HUES64 (cell line): ENCODE measurements at regions not wholly inside any gene's neighbourhood (a gene's known extent, or its start where the extent isn't known, plus 50 kb on each side); places are given as distances from the start of the nearest gene placed in this dataset.
A peak's percentile ranks its signal among the peaks of the same experiment; 100 is the strongest.

Experiments used
- H3K27ac ChIP-seq: 2 replicates; pipeline ENCODE4 v1.7.0; 2013; ENCODE audit warnings: low read depth, low read length, inconsistent platforms
- H3K27me3 ChIP-seq: 2 replicates; pipeline ENCODE4 v1.6.1; 2013; ENCODE audit warnings: mild to moderate bottlenecking, low read length; ENCODE audit not compliant: insufficient read depth
- H3K36me3 ChIP-seq: 2 replicates; pipeline ENCODE4 v1.6.1; 2013; ENCODE audit warnings: mild to moderate bottlenecking, low read length; ENCODE audit not compliant: insufficient read depth
- H3K4me1 ChIP-seq: 2 replicates; pipeline ENCODE4 v1.6.1; 2013; ENCODE audit warnings: mild to moderate bottlenecking, low read length, moderate library complexity; ENCODE audit not compliant: insufficient read depth
- H3K4me3 ChIP-seq: 2 replicates; pipeline ENCODE4 v1.5.1; 2013; ENCODE audit warnings: mild to moderate bottlenecking, low read length, moderate library complexity
- H3K9ac ChIP-seq: 2 replicates; pipeline ENCODE4 v1.6.1; 2013; ENCODE audit warnings: mild to moderate bottlenecking, low read depth, low read length
- H3K9me3 ChIP-seq: 2 replicates; pipeline ENCODE4 v1.6.1; 2013; ENCODE audit warnings: low read depth, low read length; ENCODE audit not compliant: insufficient read depth
- WGBS: fragments of 150-250, 120-280 bp; methylation state at CpG from one replicate; pipeline ENCODE4 v1.1.7; 2013; ENCODE audit warnings: missing lambda C conversion rate; 5-methylcytosine and 5-hydroxymethylcytosine counted together

DNA sequence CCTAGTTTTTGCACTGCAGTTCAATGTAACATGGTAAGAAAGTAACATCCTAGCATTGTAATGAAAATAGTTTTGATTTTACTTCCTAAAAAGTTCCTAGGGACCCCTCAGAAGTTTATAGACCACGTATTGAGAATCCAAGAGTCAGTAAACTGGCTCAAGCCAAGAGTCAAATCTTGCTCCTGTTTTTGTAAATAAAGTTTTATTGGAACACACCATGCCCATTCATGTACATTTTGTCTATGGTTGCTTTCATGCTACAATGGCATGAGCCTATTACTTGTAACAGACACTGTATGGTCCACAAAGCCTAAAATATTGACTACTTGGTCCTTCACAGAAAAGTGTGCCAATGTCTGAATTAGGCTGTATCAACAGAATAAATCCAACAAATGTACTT lies 301.0 kb downstream of the LMO4 start:
- H3K9ac ChIP-seq, result no peak overlapping the region
- H3K4me1 ChIP-seq, result no peaks in the 10 kb centered on the region
- no peaks in the 10 kb centered on the region for H3K36me3 ChIP-seq
- no peak overlapping the region for H3K4me3 ChIP-seq
- H3K27me3 ChIP-seq, result no peaks in the 10 kb centered on the region
- no peak overlapping the region for H3K27ac ChIP-seq
- no peaks in the 10 kb centered on the region for H3K9me3 ChIP-seq
- WGBS, result 95% methylated on average over 1 of the region's 1 CpG

DNA sequence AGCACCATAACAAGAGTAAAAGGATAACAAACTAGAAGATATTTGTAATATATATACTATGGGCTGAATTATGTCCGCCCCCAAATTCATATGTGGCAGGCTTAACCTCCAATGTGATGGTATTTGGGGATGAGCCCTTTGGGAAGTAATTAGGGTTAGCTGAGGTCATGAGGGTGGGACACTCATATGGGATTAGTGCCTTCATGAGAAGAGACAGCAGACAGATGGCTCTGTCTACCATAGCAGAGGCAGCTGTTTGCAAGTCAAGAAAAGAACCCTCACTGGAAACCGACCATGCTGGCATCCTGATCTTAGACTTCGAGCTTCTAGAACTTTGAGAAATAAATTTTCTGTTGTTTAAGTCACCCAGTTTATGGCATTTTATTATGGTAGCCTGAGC lies 303.6 kb downstream of the LMO4 start:
- Histone ChIP-seq H3K27me3 (no peaks in the 10 kb centered on the region), H3K27ac (no peak overlapping the region), H3K4me1 (no peaks in the 10 kb centered on the region), H3K4me3 (no peak overlapping the region), H3K9me3 (peaks cover 15% of the 10 kb centered on the region), H3K36me3 (no peaks in the 10 kb centered on the region), H3K9ac (no peak overlapping the region)
- WGBS, result 91% methylated on average over 3 of the region's 3 CpGs

DNA sequence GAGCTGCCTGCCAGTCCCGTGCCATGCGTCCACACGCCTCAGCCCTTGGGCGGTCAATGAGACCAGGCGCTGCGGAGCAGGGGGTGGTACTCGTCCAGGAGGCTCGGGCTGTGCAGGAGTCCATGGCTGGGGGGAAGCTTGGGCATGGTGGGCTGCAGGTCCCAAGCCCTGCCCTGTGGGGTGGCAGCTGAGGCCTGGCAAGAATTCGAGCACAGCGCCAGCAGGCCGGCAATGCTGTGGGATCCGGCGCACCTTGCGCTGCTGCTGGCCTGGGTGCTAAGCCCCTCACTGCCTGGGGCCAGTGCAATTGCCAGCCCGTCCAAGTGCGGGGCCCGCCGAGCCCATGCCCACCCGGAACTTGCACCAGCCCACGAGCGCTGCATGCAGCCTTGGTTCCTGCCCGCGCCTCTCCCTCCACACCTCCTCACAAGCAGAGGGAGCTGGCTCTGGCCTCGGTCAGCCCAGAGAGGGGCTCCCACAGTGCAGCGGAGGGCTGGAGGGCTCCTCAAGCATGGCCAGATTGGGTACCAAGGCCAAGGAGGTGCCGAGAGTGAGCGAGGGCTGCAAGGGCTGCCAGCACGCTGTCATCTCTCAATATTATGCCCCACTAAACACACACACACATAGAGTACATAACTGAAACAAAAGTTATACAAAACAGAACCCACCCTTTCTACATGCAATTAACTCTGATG lies 307.7 kb downstream of the LMO4 start:
- 96% methylated on average over 28 of the region's 28 CpGs for WGBS
- peaks cover 4% of the 10 kb centered on the region; the same call in 1 of the 2 replicates for H3K4me1 ChIP-seq

DNA sequence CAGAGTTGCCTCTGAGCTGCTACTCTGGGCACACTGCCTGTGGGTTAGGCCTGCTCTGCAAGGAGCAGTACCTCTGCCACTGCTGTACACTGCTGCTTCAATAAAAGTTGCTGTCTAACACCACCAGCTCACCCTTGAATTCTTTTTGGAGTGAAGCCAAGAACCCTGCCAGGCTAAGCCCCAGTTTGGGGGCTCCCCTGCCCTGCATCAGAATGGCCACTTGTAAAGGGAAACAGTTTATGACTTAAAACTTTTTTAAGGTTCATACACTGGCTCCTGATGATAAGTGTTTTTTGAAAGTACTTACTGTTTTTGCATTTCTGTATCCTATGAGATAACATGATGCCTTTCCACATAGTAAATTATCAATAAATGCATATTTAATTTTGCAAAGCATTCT lies 310.0 kb downstream of the LMO4 start:
- Histone ChIP-seq H3K4me3 (no peak overlapping the region), H3K36me3 (no peaks in the 10 kb centered on the region), H3K27ac (no peak overlapping the region), H3K4me1 (peaks cover 27% of the 10 kb centered on the region), H3K9me3 (peaks cover 30% of the 10 kb centered on the region), H3K27me3 (no peaks in the 10 kb centered on the region), H3K9ac (no peak overlapping the region)

More for the DNA sequence above, 307.7 kb downstream of the LMO4 start:
- Histone ChIP-seq H3K36me3 (no peaks in the 10 kb centered on the region), H3K27ac (no peak overlapping the region), H3K9me3 (peaks cover 30% of the 10 kb centered on the region), H3K4me3 (no peak overlapping the region), H3K27me3 (no peaks in the 10 kb centered on the region), H3K9ac (no peak overlapping the region)

DNA sequence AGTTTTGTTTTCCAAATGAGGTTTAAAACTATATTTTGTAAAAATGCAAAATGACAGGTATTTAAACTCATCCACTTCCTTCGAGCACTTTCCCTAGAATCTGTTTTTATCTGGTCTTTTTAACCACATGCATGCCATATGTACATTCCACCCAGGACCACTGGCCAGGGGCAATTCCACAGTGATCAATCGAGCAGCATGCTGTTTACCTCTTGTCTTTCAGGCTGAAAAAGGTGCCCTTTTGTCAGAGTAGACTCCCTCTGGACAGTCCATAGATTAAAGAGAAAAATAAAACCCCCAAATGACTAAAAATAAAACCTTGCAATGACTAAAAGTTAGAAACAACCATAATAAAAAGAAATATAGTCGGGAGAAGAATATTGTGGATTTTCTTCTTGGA lies 313.3 kb downstream of the LMO4 start:
- WGBS, result 86% methylated on average over 3 of the region's 3 CpGs
- H3K4me3 ChIP-seq, result no peak overlapping the region
- H3K36me3 ChIP-seq, result no peaks in the 10 kb centered on the region
- no peaks in the 10 kb centered on the region for H3K27me3 ChIP-seq
- peaks cover 48% of the 10 kb centered on the region for H3K4me1 ChIP-seq
- peak overlapping the region; percentile 83; the same call in 1 of the 2 replicates for H3K27ac ChIP-seq
- peaks cover 17% of the 10 kb centered on the region for H3K9me3 ChIP-seq
- no peak overlapping the region for H3K9ac ChIP-seq

DNA sequence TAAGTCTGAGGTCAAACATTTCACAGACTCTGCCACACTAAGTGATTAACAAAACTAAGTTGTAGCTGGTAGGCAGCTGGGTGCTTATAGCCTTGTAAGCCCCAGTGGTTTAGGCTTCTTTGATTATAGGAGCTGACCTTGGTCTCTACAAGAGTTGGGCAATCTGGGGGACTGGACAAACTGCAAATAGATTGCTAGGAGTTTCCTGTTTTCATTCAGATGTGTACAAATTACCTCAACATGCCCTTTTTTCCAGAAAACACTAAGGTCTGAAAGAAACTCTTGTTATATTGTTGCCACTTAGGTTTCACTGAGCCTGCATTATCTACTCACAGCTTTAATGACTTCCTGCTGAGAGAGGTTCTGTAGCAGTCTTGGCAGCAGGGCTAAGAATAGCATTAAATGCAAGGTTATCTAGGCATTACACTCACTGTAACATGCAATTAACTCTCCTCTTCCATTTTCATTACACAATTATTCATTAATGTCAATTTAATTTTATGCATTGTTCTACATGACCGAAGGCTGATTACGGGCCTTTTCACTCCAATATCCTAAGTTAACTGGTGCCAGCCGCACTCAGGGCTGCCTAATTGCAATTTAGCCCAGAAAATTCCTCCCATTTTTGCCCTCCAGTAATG lies 314.0 kb downstream of the LMO4 start:
- peak overlapping the region; percentile 83 for H3K27ac ChIP-seq
- H3K36me3 ChIP-seq, result no peaks in the 10 kb centered on the region
- no peak overlapping the region for H3K9ac ChIP-seq
- H3K9me3 ChIP-seq, result peaks cover 11% of the 10 kb centered on the region
- 44% methylated on average over 3 of the region's 3 CpGs for WGBS
- peaks cover 48% of the 10 kb centered on the region for H3K4me1 ChIP-seq
- no peaks in the 10 kb centered on the region for H3K27me3 ChIP-seq
- H3K4me3 ChIP-seq, result no peak overlapping the region

DNA sequence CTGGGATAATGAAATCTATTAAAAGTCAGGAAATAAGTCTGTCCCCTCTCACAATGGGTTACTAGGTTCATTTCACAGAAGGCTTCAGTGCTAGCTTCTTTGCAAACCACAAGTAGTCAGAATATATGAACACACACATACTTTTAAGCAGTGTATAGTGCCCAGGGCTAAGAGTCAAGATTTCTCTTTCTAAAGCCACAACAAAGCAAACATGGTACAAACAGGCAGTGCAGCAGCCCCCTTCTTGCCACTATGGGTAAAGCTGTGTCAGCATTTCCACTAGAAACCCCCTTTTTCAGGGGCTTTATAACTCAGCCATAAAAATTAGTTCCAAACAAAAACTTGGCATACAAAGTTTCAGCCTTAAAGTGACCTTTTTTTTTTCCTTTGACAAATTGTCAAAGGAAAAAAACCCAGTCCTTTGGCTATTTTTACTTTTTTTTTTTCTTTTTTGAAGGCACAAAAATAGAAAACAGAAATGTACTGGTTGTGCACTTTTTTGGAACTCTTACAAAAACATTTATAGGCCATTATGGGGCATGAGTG lies 315.4 kb downstream of the LMO4 start:
- Histone ChIP-seq H3K36me3 (no peaks in the 10 kb centered on the region), H3K9me3 (no peaks in the 10 kb centered on the region), H3K27me3 (no peaks in the 10 kb centered on the region), H3K27ac (peak overlapping the region; percentile 53; the same call in 1 of the 2 replicates), H3K4me3 (no peak overlapping the region), H3K4me1 (peaks cover 48% of the 10 kb centered on the region), H3K9ac (0 out of 2 replicates have a peak overlapping the region, but pooled peaks have one; percentile 3)

DNA sequence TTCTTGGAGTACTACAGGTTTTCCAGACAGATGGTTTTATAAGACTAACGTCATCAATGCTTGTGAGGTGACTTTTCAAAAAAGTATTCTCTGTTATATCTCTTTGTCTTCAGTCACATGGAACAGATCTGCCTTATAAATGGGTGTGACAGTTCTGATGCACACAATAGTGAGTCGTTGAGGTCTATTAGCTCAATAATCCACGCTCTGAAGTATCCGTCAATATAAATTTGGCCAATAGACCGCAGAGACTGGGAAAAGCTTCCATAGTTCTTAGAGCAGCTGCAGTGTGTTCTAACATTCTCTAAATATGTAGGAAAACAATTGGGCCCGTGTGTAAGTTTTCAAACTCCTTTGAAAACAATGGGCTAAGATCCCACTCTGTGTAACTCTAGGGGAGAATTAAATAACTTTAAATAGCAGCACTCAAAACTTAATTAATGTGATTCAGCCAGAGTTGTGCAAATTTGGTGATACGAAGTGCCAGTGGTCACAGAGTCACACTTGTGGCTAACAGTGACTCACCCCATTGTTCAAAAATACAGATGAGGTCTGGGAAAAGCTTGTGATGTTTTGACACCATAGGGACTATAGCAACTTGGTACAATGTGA lies 316.0 kb downstream of the LMO4 start:
- Histone ChIP-seq H3K36me3 (no peaks in the 10 kb centered on the region), H3K4me1 (peaks cover 48% of the 10 kb centered on the region), H3K9me3 (no peaks in the 10 kb centered on the region), H3K9ac (no peak overlapping the region), H3K27ac (no peak overlapping the region), H3K27me3 (no peaks in the 10 kb centered on the region), H3K4me3 (no peak overlapping the region)
- 80% methylated on average over 7 of the region's 7 CpGs for WGBS

DNA sequence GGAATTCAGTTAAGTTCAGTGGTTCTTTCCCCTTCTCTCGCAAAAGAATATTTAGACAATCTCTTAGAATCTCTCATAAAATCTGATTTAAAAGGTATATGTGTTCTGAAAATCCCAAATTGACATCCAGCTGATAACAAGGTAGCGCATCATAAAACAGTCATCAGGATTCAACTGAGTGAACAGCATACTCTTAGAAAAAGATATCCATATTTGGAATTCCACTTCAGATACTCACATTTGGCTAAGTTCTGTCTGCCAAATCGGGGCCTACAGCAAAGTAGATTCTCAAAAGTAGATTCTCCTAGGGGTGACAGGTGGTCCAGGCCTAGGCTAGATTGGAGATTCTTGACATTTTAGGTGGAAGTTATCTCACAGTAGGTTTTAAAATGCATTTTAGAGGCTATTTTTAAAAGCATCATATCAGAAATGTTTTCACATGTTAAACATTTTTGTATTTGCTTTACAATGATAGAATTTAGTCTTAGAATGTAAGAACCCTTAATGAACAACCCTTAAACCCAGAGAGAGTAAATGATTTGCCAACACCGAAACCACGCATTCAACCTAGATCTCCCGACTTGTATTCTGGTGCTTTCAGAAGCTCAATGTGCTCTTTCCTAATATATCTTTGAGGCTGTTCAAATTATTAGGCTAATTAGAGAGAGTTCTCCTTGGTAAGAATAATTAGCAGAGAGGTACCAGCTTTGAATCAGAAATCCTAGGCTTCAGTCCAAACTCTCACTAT lies 318.9 kb downstream of the LMO4 start:
- Histone ChIP-seq H3K9me3 (no peaks in the 10 kb centered on the region), H3K27me3 (no peaks in the 10 kb centered on the region)
- over 99% methylated on average over 6 of the region's 6 CpGs for WGBS

DNA sequence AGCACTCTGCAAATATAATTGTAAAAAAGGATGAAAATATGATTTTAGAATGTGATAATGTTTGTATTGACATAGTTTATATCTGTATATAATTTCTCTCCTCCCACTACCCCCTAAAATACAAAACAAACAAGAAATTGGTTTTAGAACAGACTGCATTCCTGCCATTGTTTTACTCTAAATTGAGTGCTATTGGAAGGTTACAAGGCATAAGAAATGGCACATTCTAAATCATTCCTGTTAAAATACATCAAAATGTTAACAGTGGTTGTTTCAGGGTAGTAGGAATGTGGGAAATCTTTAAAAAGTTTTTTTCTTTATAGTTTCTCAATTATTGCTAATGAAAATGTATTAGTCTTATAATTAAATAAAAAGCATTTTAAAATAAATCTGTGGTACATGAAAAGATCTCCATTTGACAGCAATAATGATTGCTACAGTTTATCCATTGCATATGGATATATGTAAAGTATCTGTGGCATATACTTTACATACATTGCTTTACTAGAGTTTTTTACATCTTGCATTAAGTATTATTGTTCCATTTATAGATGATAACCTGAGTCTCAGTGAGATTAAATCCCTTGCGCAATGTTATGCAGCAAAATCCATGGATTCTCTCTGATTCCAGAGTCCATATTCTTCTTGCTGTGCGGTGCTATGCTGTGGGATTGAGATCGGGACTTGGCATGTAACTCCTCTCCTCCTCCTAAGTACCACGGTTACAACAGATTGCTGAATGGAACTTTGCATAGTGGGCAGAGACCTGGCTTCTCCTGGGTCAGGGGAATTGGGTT lies 319.8 kb downstream of the LMO4 start:
- peaks cover 22% of the 10 kb centered on the region for H3K4me1 ChIP-seq
- no peak overlapping the region for H3K4me3 ChIP-seq
- H3K9ac ChIP-seq, result no peak overlapping the region
- no peaks in the 10 kb centered on the region for H3K36me3 ChIP-seq
- H3K27me3 ChIP-seq, result no peaks in the 10 kb centered on the region
- no peaks in the 10 kb centered on the region for H3K9me3 ChIP-seq
- 95% methylated on average over 4 of the region's 4 CpGs for WGBS
- H3K27ac ChIP-seq, result no peak overlapping the region

More for the DNA sequence above, 318.9 kb downstream of the LMO4 start:
- H3K9ac ChIP-seq, result no peak overlapping the region
- H3K27ac ChIP-seq, result no peak overlapping the region
- no peak overlapping the region for H3K4me3 ChIP-seq
- H3K4me1 ChIP-seq, result peaks cover 31% of the 10 kb centered on the region
- no peaks in the 10 kb centered on the region for H3K36me3 ChIP-seq
